Lower lobe of right lung (tissue), 2 donors: ENCODE measurements at regions not wholly inside any gene's neighbourhood (a gene's known extent, or its start where the extent isn't known, plus 50 kb on each side); places are given as distances from the start of the nearest gene placed in this dataset.

ENCODE experiments used
- ATAC-seq, 2 donors: fragments of 200-7000 bp; cut with Tn5 transposase; one replicate each; pipeline ENCODE4 v1.9.1; 2020 to 2022; ENCODE audit warnings: mild to moderate bottlenecking in 2 of 2, moderate library complexity in 2 of 2
- DNase-seq: peaks from one replicate; pipeline ENCODE4 v3.0.0-alpha.2; 2020
- H3K27ac ChIP-seq: fragments of 200-600 bp; one replicate; pipeline ENCODE4 v1.8.0; 2022
- H3K27me3 ChIP-seq: fragments of 200-600 bp; one replicate; pipeline ENCODE4 v1.8.0; 2022; ENCODE audit warnings: low read depth
- H3K36me3 ChIP-seq: fragments of 200-600 bp; one replicate; pipeline ENCODE4 v1.8.0; 2022; ENCODE audit warnings: mild to moderate bottlenecking
- H3K4me1 ChIP-seq: fragments of 200-600 bp; one replicate; pipeline ENCODE4 v1.8.0; 2022
- H3K4me3 ChIP-seq: fragments of 200-600 bp; one replicate; pipeline ENCODE4 v1.8.0; 2022; ENCODE audit warnings: mild to moderate bottlenecking
- H3K9me3 ChIP-seq: fragments of 200-600 bp; one replicate; pipeline ENCODE4 v1.8.0; 2022
- CTCF ChIP-seq: fragments of 200-600 bp; IDR thresholded peaks from one replicate; pipeline ENCODE4 v1.8.0; 2022; ENCODE audit warnings: antibody characterized with exemption, mild to moderate bottlenecking
- intact Hi-C: fragments of 100-400 bp; cut with DNase I; formaldehyde crosslinking; loops from one replicate; pipeline ENCODE4 v1.11.0; 2022
- donor health status: DM: no; HTN: yes; CAD: no; lungs with severe emphysema.

- H3K9me3 ChIP-seq = no peaks in the 10 kb centered on the region
- intact Hi-C loops = no loop called here
- no peak for TF ChIP-seq CTCF
- no peak overlapping the region for H3K27ac ChIP-seq
- ATAC-seq = no peak
- H3K36me3 ChIP-seq = no peaks in the 10 kb centered on the region
- no peak overlapping the region for H3K4me3 ChIP-seq
- no peaks in the 10 kb centered on the region for H3K4me1 ChIP-seq
- no peaks in the 10 kb centered on the region for H3K27me3 ChIP-seq
- no peak for DNase-seq
Measured at GRCh38 chr10:36946598-36946997, 178.8 kb upstream of the ANKRD30A start.

- no peak for DNase-seq
- Histone ChIP-seq H3K4me3 (no peak overlapping the region), H3K9me3 (no peaks in the 10 kb centered on the region), H3K27me3 (no peaks in the 10 kb centered on the region), H3K36me3 (no peaks in the 10 kb centered on the region), H3K4me1 (no peaks in the 10 kb centered on the region), H3K27ac (no peak overlapping the region)
- no peak for TF ChIP-seq CTCF
- peak in 1 of 2 donors; percentile 9 for ATAC-seq
- intact Hi-C loops = no loop called here
Measured at GRCh38 chr10:36943544-36943943, 181.9 kb upstream of the ANKRD30A start.

- no peak for ATAC-seq
- H3K36me3 ChIP-seq = no peaks in the 10 kb centered on the region
- intact Hi-C loops = no loop called here
- DNase-seq = no peak
- no peaks in the 10 kb centered on the region for H3K9me3 ChIP-seq
- no peaks in the 10 kb centered on the region for H3K4me1 ChIP-seq
- no peak for TF ChIP-seq CTCF
- H3K4me3 ChIP-seq = no peak overlapping the region
- no peaks in the 10 kb centered on the region for H3K27me3 ChIP-seq
- no peak overlapping the region for H3K27ac ChIP-seq
Measured at GRCh38 chr10:36942616-36943015, 182.8 kb upstream of the ANKRD30A start.

- Histone ChIP-seq H3K36me3 (no peaks in the 10 kb centered on the region), H3K4me1 (no peaks in the 10 kb centered on the region), H3K27ac (no peak overlapping the region), H3K9me3 (no peaks in the 10 kb centered on the region), H3K4me3 (no peak overlapping the region), H3K27me3 (no peaks in the 10 kb centered on the region)
- no peak for TF ChIP-seq CTCF
- DNase-seq = no peak
- ATAC-seq = no peak
- intact Hi-C loops = no loop called here
Measured at GRCh38 chr10:36903040-36903439, 222.4 kb upstream of the ANKRD30A start.

- no peaks in the 10 kb centered on the region for H3K36me3 ChIP-seq
- H3K4me1 ChIP-seq = no peaks in the 10 kb centered on the region
- TF ChIP-seq CTCF = no peak
- intact Hi-C loops = no loop called here
- peak in 1 of 2 donors; percentile 9 for ATAC-seq
- no peak overlapping the region for H3K27ac ChIP-seq
- DNase-seq = no peak
- H3K4me3 ChIP-seq = no peak overlapping the region
- H3K9me3 ChIP-seq = no peaks in the 10 kb centered on the region
- H3K27me3 ChIP-seq = no peaks in the 10 kb centered on the region
Measured at GRCh38 chr10:36899652-36900051, 225.7 kb upstream of the ANKRD30A start.

GRCh38 chr10:36888925-36889573 is 236.3 kb upstream of the ANKRD30A start:
- H3K4me1 ChIP-seq = no peaks in the 10 kb centered on the region
- ATAC-seq (no peak), DNase-seq (no peak)
- no peaks in the 10 kb centered on the region for H3K9me3 ChIP-seq
- no peaks in the 10 kb centered on the region for H3K36me3 ChIP-seq
- no peak for TF ChIP-seq CTCF
- no peak overlapping the region for H3K27ac ChIP-seq
- no peaks in the 10 kb centered on the region for H3K27me3 ChIP-seq
- intact Hi-C loops = no loop called here
- H3K4me3 ChIP-seq = no peak overlapping the region
